Kidney epithelial cell (primary cell): ENCODE measurements at regions not wholly inside any gene's neighbourhood (a gene's known extent, or its start where the extent isn't known, plus 50 kb on each side); places are given as distances from the start of the nearest gene placed in this dataset.

Source experiments
- DNase-seq: peaks from one replicate; pipeline ENCODE4 v3.0.0-alpha.2; 2010; ENCODE audit warnings: low read depth
- H3K27me3 ChIP-seq: 2 replicates; pipeline ENCODE4 v1.6.0; 2011; ENCODE audit warnings: low read length; ENCODE audit not compliant: control insufficient read depth, insufficient read depth
- H3K36me3 ChIP-seq: 2 replicates; pipeline ENCODE4 v1.5.1; 2011; ENCODE audit warnings: low read length; ENCODE audit not compliant: control insufficient read depth, insufficient read depth
- H3K4me3 ChIP-seq: 2 replicates; pipeline ENCODE4 v1.5.1; 2011; ENCODE audit warnings: low read depth, mild to moderate bottlenecking, control low read depth, low read length
- TF ChIP-seq, protein P1 (sequence below): IDR thresholded peaks from 2 replicates; pipeline ENCODE4 v1.5.1; 2011; ENCODE audit warnings: mild to moderate bottlenecking, moderate library complexity, low read length, control low read depth, inconsistent platforms; ENCODE audit not compliant: insufficient read depth, poor library complexity, severe bottlenecking

DNA sequence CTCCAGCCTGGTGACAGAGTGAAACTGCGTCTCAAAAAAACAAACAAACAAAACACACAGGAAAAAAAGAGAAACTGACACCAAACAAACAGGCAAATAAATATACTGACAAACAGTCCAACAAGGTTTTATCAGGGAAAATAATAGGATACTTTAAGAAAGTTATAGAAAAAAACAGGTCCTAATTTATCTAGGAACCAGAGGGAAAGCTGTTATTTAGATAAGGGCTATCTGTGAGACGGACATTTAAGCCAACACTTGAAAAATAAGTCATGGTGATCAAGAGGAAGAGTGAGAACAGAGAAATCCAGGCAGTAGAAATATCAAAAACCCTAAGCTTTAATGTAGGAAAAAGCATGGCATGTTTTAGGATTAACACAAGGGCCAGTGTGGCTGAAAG, 68.9 kb downstream of the FAM217A start:
- no peak for DNase-seq
- no peak overlapping the region for H3K4me3 ChIP-seq
- no peaks in the 10 kb centered on the region for H3K36me3 ChIP-seq
- H3K27me3 ChIP-seq = no peaks in the 10 kb centered on the region
- TF ChIP-seq, protein P1, sequence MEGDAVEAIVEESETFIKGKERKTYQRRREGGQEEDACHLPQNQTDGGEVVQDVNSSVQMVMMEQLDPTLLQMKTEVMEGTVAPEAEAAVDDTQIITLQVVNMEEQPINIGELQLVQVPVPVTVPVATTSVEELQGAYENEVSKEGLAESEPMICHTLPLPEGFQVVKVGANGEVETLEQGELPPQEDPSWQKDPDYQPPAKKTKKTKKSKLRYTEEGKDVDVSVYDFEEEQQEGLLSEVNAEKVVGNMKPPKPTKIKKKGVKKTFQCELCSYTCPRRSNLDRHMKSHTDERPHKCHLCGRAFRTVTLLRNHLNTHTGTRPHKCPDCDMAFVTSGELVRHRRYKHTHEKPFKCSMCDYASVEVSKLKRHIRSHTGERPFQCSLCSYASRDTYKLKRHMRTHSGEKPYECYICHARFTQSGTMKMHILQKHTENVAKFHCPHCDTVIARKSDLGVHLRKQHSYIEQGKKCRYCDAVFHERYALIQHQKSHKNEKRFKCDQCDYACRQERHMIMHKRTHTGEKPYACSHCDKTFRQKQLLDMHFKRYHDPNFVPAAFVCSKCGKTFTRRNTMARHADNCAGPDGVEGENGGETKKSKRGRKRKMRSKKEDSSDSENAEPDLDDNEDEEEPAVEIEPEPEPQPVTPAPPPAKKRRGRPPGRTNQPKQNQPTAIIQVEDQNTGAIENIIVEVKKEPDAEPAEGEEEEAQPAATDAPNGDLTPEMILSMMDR = no peak

DNA sequence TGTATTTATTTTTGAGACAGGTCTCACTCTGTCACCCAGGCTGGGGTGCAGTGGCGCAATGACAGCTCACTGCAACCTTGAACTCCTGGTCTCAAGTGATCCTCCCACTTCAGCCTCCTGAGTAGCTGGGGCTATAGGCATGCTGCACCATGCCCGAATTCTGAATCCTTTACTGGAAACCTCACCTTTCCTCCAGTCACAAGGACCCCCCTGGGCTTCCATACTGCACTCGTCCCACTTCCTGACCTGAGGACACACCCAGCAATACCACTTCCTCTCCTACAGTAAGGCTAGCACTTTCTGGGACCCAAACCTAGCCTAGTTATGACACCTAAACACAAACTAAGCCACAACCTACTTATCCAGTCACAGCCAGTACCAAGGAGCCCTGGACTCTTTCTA, 68.2 kb downstream of the FAM217A start:
- Histone ChIP-seq H3K27me3 (no peaks in the 10 kb centered on the region), H3K4me3 (no peak overlapping the region), H3K36me3 (no peaks in the 10 kb centered on the region)
- DNase-seq = no peak
- TF ChIP-seq, protein P1 = no peak

DNA sequence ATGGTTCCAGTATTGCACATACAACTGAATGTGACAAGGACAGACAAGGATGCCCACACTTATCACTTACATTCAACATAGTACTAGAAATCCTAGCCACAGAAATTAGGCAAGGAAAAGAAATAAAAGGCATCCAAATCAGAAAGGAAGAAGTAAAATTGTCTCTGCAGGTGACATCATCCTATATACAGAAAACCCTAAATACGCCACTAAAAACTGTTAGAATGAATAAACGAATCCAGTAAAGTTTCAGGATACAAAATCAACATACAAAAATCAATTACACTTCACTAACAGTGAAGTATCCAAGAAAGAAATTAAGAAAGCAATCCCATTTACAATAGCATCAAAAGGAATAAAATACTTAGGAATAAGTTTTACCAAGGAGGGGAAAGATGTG, 66.1 kb downstream of the FAM217A start:
- no peak for DNase-seq
- no peaks in the 10 kb centered on the region for H3K27me3 ChIP-seq
- H3K4me3 ChIP-seq = no peak overlapping the region
- TF ChIP-seq, protein P1 = no peak
- no peaks in the 10 kb centered on the region for H3K36me3 ChIP-seq

DNA sequence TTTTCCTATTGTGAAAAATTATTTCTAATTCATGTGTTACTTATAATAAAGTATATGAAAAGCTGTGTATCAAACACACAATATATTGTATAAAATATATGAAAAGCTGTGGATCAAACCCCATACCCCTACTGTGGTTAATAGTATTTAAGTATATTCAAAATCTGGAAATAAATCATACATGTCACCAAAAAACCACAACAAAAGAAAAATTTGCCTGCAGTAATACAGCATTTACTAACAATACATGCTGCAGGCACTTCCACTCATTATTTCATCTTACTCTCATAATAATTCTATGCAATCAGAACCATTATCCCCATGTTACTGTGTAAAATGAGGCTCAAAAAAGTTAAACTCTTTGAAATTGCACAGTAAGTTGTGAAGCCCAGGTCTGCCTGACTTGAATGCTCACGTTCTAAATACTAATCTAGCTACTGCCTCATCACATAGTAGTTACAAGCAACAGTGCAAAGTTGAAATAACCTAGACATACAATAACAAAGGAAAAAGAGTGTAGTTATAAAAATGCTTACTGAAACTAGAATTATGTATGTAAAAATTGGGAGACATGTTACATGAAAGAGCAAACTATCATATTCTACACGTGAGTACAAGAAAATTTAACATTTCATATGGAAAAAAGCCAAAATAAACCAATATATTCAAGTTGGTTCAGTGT, 61.7 kb downstream of the FAM217A start:
- DNase-seq = no peak
- TF ChIP-seq, protein P1 = no peak
- Histone ChIP-seq H3K4me3 (peak overlapping the region; percentile 61), H3K27me3 (no peaks in the 10 kb centered on the region), H3K36me3 (no peaks in the 10 kb centered on the region)

DNA sequence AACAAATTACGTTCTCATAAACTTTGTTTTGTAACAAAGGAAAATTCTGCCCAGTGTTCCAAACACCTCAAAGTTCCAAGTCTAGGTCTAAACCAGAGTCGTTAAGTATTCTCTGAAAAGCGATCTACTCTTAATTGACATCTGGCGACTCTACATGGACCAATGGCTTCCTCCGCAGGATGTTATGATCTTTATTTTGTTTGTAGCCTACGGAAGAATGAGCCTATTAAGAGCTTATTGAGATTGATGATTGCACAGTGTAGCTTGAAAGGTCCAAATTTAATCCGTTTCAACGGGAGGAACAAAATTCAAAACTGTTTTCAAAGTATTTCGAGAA, 61.1 kb downstream of the FAM217A start:
- H3K36me3 ChIP-seq = no peaks in the 10 kb centered on the region
- H3K4me3 ChIP-seq = peak overlapping the region; percentile 61
- no peak for DNase-seq
- TF ChIP-seq, protein P1 = no peak
- H3K27me3 ChIP-seq = no peaks in the 10 kb centered on the region
